HepG2 (cell line): ENCODE measurements at regions not wholly inside any gene's neighbourhood (a gene's known extent, or its start where the extent isn't known, plus 50 kb on each side); places are given as distances from the start of the nearest gene placed in this dataset.

Experiments
- ATAC-seq: fragments of 200-7000 bp; cut with Tn5 transposase; 3 replicates; pipeline ENCODE4 v1.9.1; 2020; ENCODE audit warnings: mild to moderate bottlenecking, moderate library complexity
- BruUV-seq: library from RNA; stranded (reverse); fragments of 400-500 nt; replicated peaks from 2 replicates; lab custom pipeline; 2021; lab: Mats Ljungman, UMichigan
- CTCF ChIA-PET: fragments of 300-600 bp; formaldehyde crosslinking; extraction: SDS; loops from one replicate; lab custom pipeline; 2021; ENCODE audit warnings: low total read pairs, inconsistent platforms, low intra/inter-chr PET ratio; lab: Yijun Ruan, JAX
- POLR2A ChIA-PET: fragments of 350-600 bp; sonication (Branson Sonifier 250); formaldehyde crosslinking; loops from one replicate; lab custom pipeline; 2020; ENCODE audit warnings: antibody characterized with exemption, inconsistent platforms; lab: Yijun Ruan, JAX
- DNase-seq: peaks from one replicate; pipeline ENCODE4 v3.0.0-alpha.2; 2015; ENCODE audit warnings: low spot score
- FAIRE-seq: peaks from 3 replicates; lab custom pipeline; 2011; peaks lifted over from hg19 to GRCh38; lab: Jason Lieb, UNC
- H2AFZ ChIP-seq: one replicate; pipeline ENCODE4 v1.6.1; 2011; ENCODE audit warnings: low read length, inconsistent platforms
- H3K27ac ChIP-seq: fragments of 300-600 bp; 3 replicates; pipeline ENCODE4 v1.8.0; 2011; ENCODE audit warnings: mixed run types, mild to moderate bottlenecking, mixed read lengths, low read length, inconsistent platforms; ENCODE audit not compliant: insufficient read depth; ENCODE audit errors: extremely low read length
- H3K27me3 ChIP-seq, 2 experiments: fragments of 200-600 bp in 1 of 2; 2 replicates in 1 of 2; 3 replicates in 1 of 2; pipeline versions ENCODE4 v1.6.0 to v1.8.0; 2011; ENCODE audit warnings: low read length in 2 of 2, mild to moderate bottlenecking in 2 of 2, moderate library complexity in 2 of 2, inconsistent platforms in 1 of 2; ENCODE audit not compliant: insufficient read depth in 2 of 2, control insufficient read depth in 1 of 2
- H3K36me3 ChIP-seq, 2 experiments: fragments of 200-600 bp in 1 of 2; replicated peaks in 1 of 2; 2 replicates in 1 of 2; 3 replicates in 1 of 2; pipeline versions ENCODE4 v1.5.1 to v1.8.0; 2011; ENCODE audit warnings: low read length in 2 of 2, inconsistent platforms in 1 of 2; ENCODE audit not compliant: insufficient read depth in 2 of 2, control insufficient read depth in 1 of 2
- H3K4me1 ChIP-seq: 2 replicates; pipeline ENCODE4 v1.5.1; 2012; ENCODE audit warnings: low read length, inconsistent platforms; ENCODE audit not compliant: insufficient read depth
- H3K4me2 ChIP-seq: 2 replicates; pipeline ENCODE4 v1.6.0; 2011; ENCODE audit warnings: low read depth, low read length, inconsistent platforms
- H3K4me3 ChIP-seq, 3 experiments: fragments of 200-600 bp in 1 of 3; sonication (generic), shearing (Covaris generic) in 1 of 3; replicated peaks in 1 of 3; 2 replicates each; pipeline ENCODE4 v1.5.1; 2011 to 2016; ENCODE audit warnings: low read length in 3 of 3, inconsistent platforms in 2 of 3, low read depth in 2 of 3, mild to moderate bottlenecking in 2 of 3, control low read depth in 1 of 3, mixed read lengths in 1 of 3; ENCODE audit not compliant: insufficient read depth in 1 of 3
- H3K79me2 ChIP-seq: one replicate; pipeline ENCODE4 v1.6.1; 2011; ENCODE audit warnings: low read length, inconsistent platforms; ENCODE audit not compliant: insufficient read depth
- H3K9ac ChIP-seq: 2 replicates; pipeline ENCODE4 v1.6.0; 2011; ENCODE audit warnings: mild to moderate bottlenecking, low read depth, low read length, inconsistent platforms; ENCODE audit not compliant: insufficient read depth
- H3K9me3 ChIP-seq: 2 replicates; pipeline ENCODE4 v1.5.1; 2012; ENCODE audit warnings: mild to moderate bottlenecking, low read length
- H4K20me1 ChIP-seq: 2 replicates; pipeline ENCODE4 v1.6.0; 2011; ENCODE audit warnings: inconsistent platforms, mild to moderate bottlenecking, low read length, moderate library complexity; ENCODE audit not compliant: insufficient read depth
- ARID5B ChIP-seq: IDR thresholded peaks from 2 replicates; pipeline ENCODE4 v1.4.0; 2020; ENCODE audit warnings: mild to moderate bottlenecking, missing genetic modification reagents
- ATF7-NPFF ChIP-seq: sonication (generic); formaldehyde crosslinking; IDR thresholded peaks from 2 replicates; pipeline ENCODE4 v1.8.1; 2023; ENCODE audit warnings: mild to moderate bottlenecking, low read depth, missing genetic modification reagents, moderate library complexity
- BATF2 ChIP-seq: sonication (generic); formaldehyde crosslinking; IDR thresholded peaks from 2 replicates; pipeline ENCODE4 v1.8.0; 2022; ENCODE audit warnings: mild to moderate bottlenecking, missing genetic modification reagents, moderate library complexity
- CEBPB ChIP-seq: IDR thresholded peaks from 2 replicates; pipeline ENCODE4 v1.6.1; 2011; ENCODE audit warnings: low read depth, low read length, improper control_type of control experiment, borderline replicate concordance
- KDM5B ChIP-seq: sonication (generic); formaldehyde crosslinking; IDR thresholded peaks from 2 replicates; pipeline ENCODE4 v1.4.0; 2020; ENCODE audit warnings: missing genetic modification reagents, mild to moderate bottlenecking, borderline replicate concordance
- SNAPC4 ChIP-seq: sonication (generic); formaldehyde crosslinking; IDR thresholded peaks from 2 replicates; pipeline ENCODE4 v1.4.0; 2020; ENCODE audit warnings: mild to moderate bottlenecking, missing genetic modification reagents
- TIGD3 ChIP-seq: sonication (generic); formaldehyde crosslinking; IDR thresholded peaks from 2 replicates; pipeline ENCODE4 v1.5.1; 2020; ENCODE audit warnings: mild to moderate bottlenecking, missing genetic modification reagents, borderline replicate concordance
- ZBTB25 ChIP-seq: IDR thresholded peaks from 2 replicates; pipeline ENCODE4 v1.6.1; 2018; ENCODE audit warnings: missing genetic modification reagents
- ZNF431 ChIP-seq: sonication (generic); formaldehyde crosslinking; IDR thresholded peaks from 2 replicates; pipeline ENCODE4 v1.9.0; 2022; ENCODE audit warnings: missing genetic modification reagents, low read depth, mild to moderate bottlenecking, borderline replicate concordance
- ZNF451 ChIP-seq: sonication (generic); formaldehyde crosslinking; IDR thresholded peaks from 2 replicates; pipeline ENCODE4 v1.5.0; 2020; ENCODE audit warnings: mild to moderate bottlenecking, missing genetic modification reagents
- ZSCAN12 ChIP-seq: sonication (generic); formaldehyde crosslinking; IDR thresholded peaks from 2 replicates; pipeline ENCODE4 v1.9.0; 2021; ENCODE audit warnings: mild to moderate bottlenecking, missing genetic modification reagents
- WGBS: methylation state at CpG from one replicate; pipeline ENCODE4 v1.1.6; 2017; ENCODE audit warnings: low lambda C conversion rate; 5-methylcytosine and 5-hydroxymethylcytosine counted together
- in situ Hi-C: cut with HindIII; loops from 2 replicates; pipeline ENCODE4 v1.10.0; 2017; ENCODE audit warnings: low pct_unique_long_range_greater_than_20kb; ENCODE audit not compliant: extremely low pct_ligation_motif_present
- intact Hi-C: fragments of 100-400 bp; cut with micrococcal nuclease; formaldehyde crosslinking; loops from one replicate; pipeline ENCODE4 v1.10.0; 2022; ENCODE audit not compliant: unreplicated experiment

- 2% methylated on average over 13 of the region's 15 CpGs for WGBS
- Histone ChIP-seq H3K79me2 (no peaks in the 10 kb centered on the region), H3K9me3 (no peaks in the 10 kb centered on the region), H3K4me1 (no peaks in the 10 kb centered on the region), H3K36me3 (no peaks in the 10 kb centered on the region), H3K27ac (no peak overlapping the region), H3K9ac (no peak overlapping the region), H3K4me2 (no peak overlapping the region), H3K27me3 (peaks cover 17 to 68% of the 10 kb centered on the region in 2 experiments; a peak in 4 of 5 replicates), H4K20me1 (no peaks in the 10 kb centered on the region), H3K4me3 (no peak overlapping the region), H2AFZ (no peak overlapping the region)
- ATAC-seq (peak; percentile 38), FAIRE-seq (no peak), DNase-seq (no peak)
- intact Hi-C loops = no loop called here
- POLR2A ChIA-PET = no interaction called here
- no peak for TF ChIP-seq ARID5B (CRISPR knock-in tag)
- TF ChIP-seq ATF7-NPFF = no peak
- TF ChIP-seq ZSCAN12 = no peak
- no peak for TF ChIP-seq KDM5B (CRISPR knock-in tag)
- TF ChIP-seq BATF2 = no peak
- TF ChIP-seq ZNF451 (CRISPR knock-in tag) = no peak
- TF ChIP-seq ZBTB25 (CRISPR knock-in tag) = no peak
- no peak for TF ChIP-seq ZNF431 (CRISPR knock-in tag)
- TF ChIP-seq TIGD3 (CRISPR knock-in tag) = no peak
- no peak for TF ChIP-seq CEBPB
- TF ChIP-seq SNAPC4 (CRISPR knock-in tag) = no peak
- CTCF ChIA-PET = no interaction called here
- no TSS peak for BruUV-seq
- in situ Hi-C loops = no loop called here
These were observed 160.7 kb downstream of the DLL1 start for GRCh38 chr6:170130201-170130621.
